Astrocyte of the cerebellum (primary cell): ENCODE measurements at regions not wholly inside any gene's neighbourhood (a gene's known extent, or its start where the extent isn't known, plus 50 kb on each side); places are given as distances from the start of the nearest gene placed in this dataset.

ENCODE experiments used
- DNase-seq: peaks from one replicate; pipeline ENCODE4 v3.0.0-alpha.2; 2011; ENCODE audit warnings: low read depth
- H3K4me3 ChIP-seq: 2 replicates; pipeline ENCODE4 v1.5.1; 2011; ENCODE audit warnings: mild to moderate bottlenecking, low read depth, low read length, moderate library complexity
- CTCF ChIP-seq: IDR thresholded peaks from 2 replicates; pipeline ENCODE4 v1.5.1; 2012; ENCODE audit warnings: low read length, low read depth, moderate library complexity, mild to moderate bottlenecking; ENCODE audit errors: missing control alignments
- in situ Hi-C: cut with HindIII; loops from 2 replicates; pipeline ENCODE4 v1.10.0; 2017; ENCODE audit warnings: low sequenced_read_pairs

GRCh38 chr2:113838744-113839444 lies 51.0 kb upstream of the ACTR3 start:
- H3K4me3 ChIP-seq = no peak overlapping the region
- no peak for DNase-seq
- no peak for TF ChIP-seq CTCF
- in situ Hi-C loops = no loop called here

GRCh38 chr2:113838277-113838676 lies 51.6 kb upstream of the ACTR3 start:
- DNase-seq = no peak
- in situ Hi-C loops = no loop called here
- H3K4me3 ChIP-seq = no peak overlapping the region
- no peak for TF ChIP-seq CTCF

DNA sequence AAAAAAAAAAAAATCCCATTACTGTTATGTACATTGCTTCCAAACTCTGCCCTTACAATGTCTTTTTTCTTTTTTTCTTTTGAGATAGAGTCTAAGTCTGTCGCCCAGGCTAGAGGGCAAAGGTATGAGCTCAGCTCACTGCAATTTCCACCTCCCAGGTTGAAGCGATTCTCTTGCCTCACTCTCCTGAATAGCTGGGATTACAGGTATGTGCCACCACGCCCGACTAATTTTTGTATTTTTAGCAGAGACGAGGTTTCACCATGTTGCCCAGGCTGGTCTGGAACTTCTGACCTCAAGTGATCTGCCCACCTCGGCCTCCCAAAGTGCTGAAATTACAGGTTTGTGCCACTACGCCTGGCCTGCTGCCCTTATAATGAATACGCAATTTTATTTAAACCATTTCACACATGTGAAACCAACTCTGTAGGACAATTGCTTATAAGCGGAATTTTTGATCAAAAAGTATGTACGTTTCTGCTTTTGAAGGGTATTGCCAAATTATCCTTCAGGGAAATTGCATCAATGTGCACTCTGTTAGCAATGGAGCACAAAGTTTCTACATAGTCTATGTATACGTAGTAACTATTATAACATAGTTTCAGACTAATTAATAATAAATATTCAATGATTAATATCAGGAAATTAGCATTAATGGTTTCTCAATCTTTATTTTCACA lies 55.7 kb upstream of the ACTR3 start:
- DNase-seq = no peak
- no peak for TF ChIP-seq CTCF
- no peak overlapping the region for H3K4me3 ChIP-seq
- in situ Hi-C loops = no loop called here

- TF ChIP-seq CTCF = no peak
- H3K4me3 ChIP-seq = no peak overlapping the region
- in situ Hi-C loops = no loop called here
- DNase-seq = no peak
These were observed 57.0 kb upstream of the ACTR3 start for GRCh38 chr2:113832795-113833290.

DNA sequence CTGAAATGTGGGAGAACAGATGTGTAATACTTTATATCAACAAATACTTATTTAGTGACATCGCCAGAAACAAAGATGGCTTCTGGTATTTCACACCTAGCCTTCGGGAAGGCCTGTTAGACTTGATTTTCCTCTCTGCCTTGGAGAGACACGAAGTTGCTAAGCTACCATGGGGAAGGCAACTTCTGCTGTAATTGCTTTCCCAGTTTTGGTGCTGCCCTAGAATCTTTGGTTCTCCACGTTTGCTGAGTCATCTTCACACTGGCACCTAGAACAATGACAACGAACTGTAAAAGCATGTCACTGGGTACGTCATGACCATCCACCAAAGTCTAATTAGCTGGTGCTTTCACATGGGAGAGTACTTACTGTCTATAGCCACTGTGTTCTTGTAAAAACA lies 58.7 kb upstream of the ACTR3 start:
- no peak for TF ChIP-seq CTCF
- in situ Hi-C loops = no loop called here

GRCh38 chr2:113829761-113830160 lies 60.1 kb upstream of the ACTR3 start:
- no peak for TF ChIP-seq CTCF
- in situ Hi-C loops = no loop called here
- DNase-seq = no peak
- H3K4me3 ChIP-seq = no peak overlapping the region

More for the DNA sequence above, 58.7 kb upstream of the ACTR3 start:
- H3K4me3 ChIP-seq = no peak overlapping the region
- no peak for DNase-seq
